ENCODE measurements at regions not wholly inside any gene's neighbourhood (a gene's known extent, or its start where the extent isn't known, plus 50 kb on each side); places are given as distances from the start of the nearest gene placed in this dataset.

GRCh38 chr11:91446267-91446666, 778.4 kb upstream of the FAT3 start:
- TF ChIP-seq SIN3A (IDR thresholded peaks at IDR 0.05; ENCODE audit: borderline replicate concordance, insufficient read depth, low read depth, low read length) (no peak), TCF7L2 (IDR thresholded peaks at IDR 0.05; ENCODE audit: low read depth, low read length) (no peak), CTCF (IDR thresholded peaks at IDR 0.05) (no peak), REST (IDR thresholded peaks at IDR 0.05; ENCODE audit: insufficient read depth in 1 of 2, low read depth in 2 of 2, low read length in 1 of 2) (no peak)
